Upper lobe of left lung (tissue), 6 donors: ENCODE measurements at regions not wholly inside any gene's neighbourhood (a gene's known extent, or its start where the extent isn't known, plus 50 kb on each side); places are given as distances from the start of the nearest gene placed in this dataset.

ENCODE experiments used
- ATAC-seq, 2 donors: fragments of 200-7000 bp; cut with Tn5 transposase; one replicate each; pipeline ENCODE4 v1.9.1; 2022; ENCODE audit warnings: mild to moderate bottlenecking in 2 of 2, moderate library complexity in 2 of 2; ENCODE audit not compliant: low FRiP score in 2 of 2
- DNase-seq, 2 donors: peaks; one replicate each; pipeline ENCODE4 v3.0.0-alpha.2; 2019 to 2020
- H3K27ac ChIP-seq, 4 donors: fragments of 200-600 bp; sonication (generic); one replicate each; pipeline ENCODE4 v1.5.1; 2016 to 2019
- H3K27me3 ChIP-seq, 4 donors: fragments of 200-600 bp; sonication (generic); one replicate each; pipeline ENCODE4 v1.5.1; 2017 to 2019
- H3K36me3 ChIP-seq, 4 donors: fragments of 200-600 bp; sonication (generic); one replicate each; pipeline ENCODE4 v1.5.1; 2016 to 2019
- H3K4me1 ChIP-seq, 4 donors: fragments of 200-600 bp; sonication (generic); one replicate each; pipeline ENCODE4 v1.5.1; 2018 to 2019
- H3K4me3 ChIP-seq, 4 donors: fragments of 200-600 bp; sonication (generic); one replicate each; pipeline ENCODE4 v1.5.1; 2017 to 2019; ENCODE audit warnings: mild to moderate bottlenecking in 2 of 4, moderate library complexity in 1 of 4
- H3K9me3 ChIP-seq, 4 donors: fragments of 200-600 bp; sonication (generic); one replicate each; pipeline ENCODE4 v1.5.1; 2018 to 2019
- CTCF ChIP-seq, 6 experiments: fragments of 450-650 bp in 4 of 6; fragments of 200-600 bp in 2 of 6; sonication (generic) in 2 of 6; IDR thresholded peaks; one replicate each; pipeline ENCODE4 v1.5.1; 2016 to 2019; ENCODE audit warnings: antibody characterized with exemption in 6 of 6
- EP300 ChIP-seq, 4 donors: sonication (generic); formaldehyde crosslinking; IDR thresholded peaks; one replicate each; pipeline ENCODE4 v1.5.1; 2017; ENCODE audit warnings: antibody characterized with exemption in 4 of 4, control low read depth in 2 of 4
- POLR2A ChIP-seq, 4 donors: fragments of 450-650 bp; IDR thresholded peaks; one replicate each; pipeline ENCODE4 v1.5.1; 2016 to 2017; ENCODE audit warnings: antibody characterized with exemption in 4 of 4, mild to moderate bottlenecking in 2 of 4
- POLR2AphosphoS5 ChIP-seq, 2 donors: sonication (generic); formaldehyde crosslinking; IDR thresholded peaks; one replicate each; pipeline ENCODE4 v1.5.1; 2017; ENCODE audit warnings: antibody characterized with exemption in 2 of 2
- WGBS, 2 donors: methylation state at CpG; one replicate each; pipeline ENCODE4 v1.1.5; 2017 to 2018; 5-methylcytosine and 5-hydroxymethylcytosine counted together
- donor health status: DM: no; HTN: no; CAD: no; lungs with moderate emphysema.
- donor health status: DM: no; HTN: yes; CAD: no; lungs with severe emphysema.

GRCh38 chr6:76481101-76481500 lies 408.6 kb upstream of the IMPG1 start:
- ATAC-seq = no peak
- no peaks in the 10 kb centered on the region for H3K36me3 ChIP-seq
- H3K27me3 ChIP-seq = no peaks in the 10 kb centered on the region
- H3K27ac ChIP-seq = no peak overlapping the region
- WGBS, 2 donors = 45 to 52% methylated on average over 3 of the region's 3 CpGs
- H3K4me1 ChIP-seq = no peaks in the 10 kb centered on the region
- TF ChIP-seq CTCF (IDR thresholded peaks at IDR 0.05) (no peak), EP300 (IDR thresholded peaks at IDR 0.05) (no peak), POLR2AphosphoS5 (IDR thresholded peaks at IDR 0.05) (no peak), POLR2A (IDR thresholded peaks at IDR 0.05) (no peak)
- no peak overlapping the region for H3K4me3 ChIP-seq
- no peak for DNase-seq
- peaks cover 0 to 18% (median 1%) of the 10 kb centered on the region in 4 donors for H3K9me3 ChIP-seq

- Histone ChIP-seq H3K36me3 (no peaks in the 10 kb centered on the region), H3K9me3 (peaks cover 0 to 13% (median 0%) of the 10 kb centered on the region in 4 donors), H3K27me3 (no peaks in the 10 kb centered on the region), H3K4me1 (no peaks in the 10 kb centered on the region), H3K27ac (no peak overlapping the region), H3K4me3 (no peak overlapping the region)
- no peak for TF ChIP-seq POLR2A (IDR thresholded peaks at IDR 0.05)
- TF ChIP-seq POLR2AphosphoS5 (IDR thresholded peaks at IDR 0.05) = no peak
- TF ChIP-seq EP300 (IDR thresholded peaks at IDR 0.05) = no peak
- no peak for TF ChIP-seq CTCF (IDR thresholded peaks at IDR 0.05)
- 70 to 85% methylated on average over 2 of the region's 2 CpGs for WGBS, 2 donors
- ATAC-seq = no peak
- DNase-seq = no peak
Observed at GRCh38 chr6:76472858-76473257, 400.4 kb upstream of the IMPG1 start.

GRCh38 chr6:76466286-76466685 lies 393.8 kb upstream of the IMPG1 start:
- H3K27me3 ChIP-seq = no peaks in the 10 kb centered on the region
- H3K4me3 ChIP-seq = no peak overlapping the region
- WGBS, 2 donors = 77 to 79% methylated on average over 4 of the region's 4 CpGs
- ATAC-seq (no peak), DNase-seq (no peak)
- no peaks in the 10 kb centered on the region for H3K4me1 ChIP-seq
- no peak overlapping the region for H3K27ac ChIP-seq
- H3K9me3 ChIP-seq = no peaks in the 10 kb centered on the region
- H3K36me3 ChIP-seq = no peaks in the 10 kb centered on the region
- TF ChIP-seq POLR2A (IDR thresholded peaks at IDR 0.05) = no peak
- no peak for TF ChIP-seq CTCF (IDR thresholded peaks at IDR 0.05)
- no peak for TF ChIP-seq POLR2AphosphoS5 (IDR thresholded peaks at IDR 0.05)
- TF ChIP-seq EP300 (IDR thresholded peaks at IDR 0.05) = no peak

- Histone ChIP-seq H3K4me3 (no peak overlapping the region), H3K4me1 (no peaks in the 10 kb centered on the region), H3K27me3 (no peaks in the 10 kb centered on the region), H3K36me3 (no peaks in the 10 kb centered on the region), H3K27ac (no peak overlapping the region), H3K9me3 (no peaks in the 10 kb centered on the region)
- TF ChIP-seq POLR2A (IDR thresholded peaks at IDR 0.05) = no peak
- TF ChIP-seq POLR2AphosphoS5 (IDR thresholded peaks at IDR 0.05) = no peak
- no peak for TF ChIP-seq CTCF (IDR thresholded peaks at IDR 0.05)
- TF ChIP-seq EP300 (IDR thresholded peaks at IDR 0.05) = no peak
- DNase-seq (no peak), ATAC-seq (no peak)
Observed at GRCh38 chr6:76465410-76465809, 392.9 kb upstream of the IMPG1 start.

- TF ChIP-seq CTCF (IDR thresholded peaks at IDR 0.05) (no peak), EP300 (IDR thresholded peaks at IDR 0.05) (no peak), POLR2AphosphoS5 (IDR thresholded peaks at IDR 0.05) (no peak), POLR2A (IDR thresholded peaks at IDR 0.05) (no peak)
- no peak overlapping the region for H3K4me3 ChIP-seq
- H3K27ac ChIP-seq = no peak overlapping the region
- no peaks in the 10 kb centered on the region for H3K4me1 ChIP-seq
- peaks cover 0 to 7% (median 0%) of the 10 kb centered on the region in 4 donors for H3K9me3 ChIP-seq
- H3K27me3 ChIP-seq = no peaks in the 10 kb centered on the region
- DNase-seq (peak in 1 of 2 donors; percentile 50), ATAC-seq (peak in 1 of 2 donors; percentile 34)
- no peaks in the 10 kb centered on the region for H3K36me3 ChIP-seq
- WGBS, 2 donors = 88% methylated on average over 12 to 14 of the region's 15 CpGs
Observed at GRCh38 chr6:76453270-76453669, 380.8 kb upstream of the IMPG1 start.
